WI38 (cell line): ENCODE measurements at regions not wholly inside any gene's neighbourhood (a gene's known extent, or its start where the extent isn't known, plus 50 kb on each side); places are given as distances from the start of the nearest gene placed in this dataset.

Source experiments
- H3K4me3 ChIP-seq: 2 replicates; pipeline ENCODE4 v1.5.1; 2011; ENCODE audit warnings: low read depth, mild to moderate bottlenecking, control low read depth, low read length
- TF ChIP-seq, protein P1 (sequence below): IDR thresholded peaks from 2 replicates; pipeline ENCODE4 v1.5.1; 2012; ENCODE audit warnings: low read depth, mild to moderate bottlenecking, control low read depth, low read length

DNA sequence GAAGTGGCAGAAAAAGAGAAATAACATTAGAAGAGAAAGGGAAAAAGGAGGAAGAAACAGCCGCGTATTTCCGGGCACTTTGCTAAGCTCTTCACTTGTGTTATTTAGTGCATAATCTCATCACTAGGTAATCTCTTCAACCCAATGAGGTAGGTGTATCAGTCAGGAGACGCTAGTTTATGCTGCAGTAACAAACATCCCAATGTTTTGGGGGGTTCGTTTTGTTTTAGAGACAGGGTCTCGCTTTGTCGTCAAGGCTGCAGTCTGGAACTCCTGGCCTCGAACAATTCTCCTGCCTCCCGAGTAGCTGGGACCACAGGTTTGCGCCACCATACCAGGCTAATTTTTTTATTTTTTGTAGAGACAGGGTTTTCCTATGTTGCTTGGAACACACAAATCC is 61.7 kb downstream of the ZFP36L2 start:
- H3K4me3 ChIP-seq, result no peak overlapping the region
- TF ChIP-seq, protein P1, sequence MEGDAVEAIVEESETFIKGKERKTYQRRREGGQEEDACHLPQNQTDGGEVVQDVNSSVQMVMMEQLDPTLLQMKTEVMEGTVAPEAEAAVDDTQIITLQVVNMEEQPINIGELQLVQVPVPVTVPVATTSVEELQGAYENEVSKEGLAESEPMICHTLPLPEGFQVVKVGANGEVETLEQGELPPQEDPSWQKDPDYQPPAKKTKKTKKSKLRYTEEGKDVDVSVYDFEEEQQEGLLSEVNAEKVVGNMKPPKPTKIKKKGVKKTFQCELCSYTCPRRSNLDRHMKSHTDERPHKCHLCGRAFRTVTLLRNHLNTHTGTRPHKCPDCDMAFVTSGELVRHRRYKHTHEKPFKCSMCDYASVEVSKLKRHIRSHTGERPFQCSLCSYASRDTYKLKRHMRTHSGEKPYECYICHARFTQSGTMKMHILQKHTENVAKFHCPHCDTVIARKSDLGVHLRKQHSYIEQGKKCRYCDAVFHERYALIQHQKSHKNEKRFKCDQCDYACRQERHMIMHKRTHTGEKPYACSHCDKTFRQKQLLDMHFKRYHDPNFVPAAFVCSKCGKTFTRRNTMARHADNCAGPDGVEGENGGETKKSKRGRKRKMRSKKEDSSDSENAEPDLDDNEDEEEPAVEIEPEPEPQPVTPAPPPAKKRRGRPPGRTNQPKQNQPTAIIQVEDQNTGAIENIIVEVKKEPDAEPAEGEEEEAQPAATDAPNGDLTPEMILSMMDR, result no peak

DNA sequence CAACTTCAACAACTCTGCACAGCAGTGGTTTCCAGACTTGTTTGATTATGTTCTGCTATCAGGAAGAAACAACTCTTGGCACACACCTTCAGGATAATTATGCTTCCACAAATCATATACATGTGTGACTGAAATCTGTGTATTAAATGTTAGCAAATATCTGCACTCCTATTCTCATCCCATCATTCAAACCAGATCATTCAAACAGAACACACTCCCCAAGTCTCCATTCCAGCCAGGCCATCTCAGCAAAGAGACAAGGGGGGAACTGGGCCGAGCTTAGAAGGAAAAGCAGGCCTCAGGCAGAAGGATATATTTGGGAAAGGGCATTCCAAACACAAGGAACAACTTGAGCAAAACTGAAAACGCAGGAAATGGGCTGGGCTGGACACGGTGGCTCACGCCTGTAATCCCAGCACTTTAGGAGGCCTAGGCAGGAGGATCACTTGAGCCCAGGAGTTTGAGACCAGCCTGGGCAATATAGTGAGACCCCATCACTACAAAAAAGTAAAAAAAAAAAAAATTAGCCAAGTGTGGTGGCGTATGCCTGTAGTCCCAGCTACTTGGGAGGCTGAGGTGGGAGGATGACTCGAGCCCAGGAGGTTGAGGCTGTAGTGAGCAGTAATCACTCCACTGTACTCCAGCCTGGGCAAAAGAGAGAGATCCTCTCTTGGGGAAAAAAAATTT is 62.7 kb downstream of the ZFP36L2 start:
- no peak overlapping the region for H3K4me3 ChIP-seq
- TF ChIP-seq, protein P1, result no peak

DNA sequence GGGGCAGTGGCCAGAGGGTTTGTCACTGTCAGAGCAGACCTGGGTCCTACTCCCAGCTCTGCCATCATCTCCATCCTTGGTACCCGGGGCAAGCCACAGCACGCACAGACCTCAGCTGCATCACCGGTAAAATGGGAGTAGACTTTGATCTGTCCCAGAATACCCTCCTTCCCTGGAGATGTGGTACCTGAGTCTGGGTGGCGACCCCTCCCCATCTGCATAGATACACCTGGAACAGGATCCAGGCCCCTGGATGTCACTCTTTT is 64.0 kb downstream of the ZFP36L2 start:
- TF ChIP-seq, protein P1, result no peak
- H3K4me3 ChIP-seq, result no peak overlapping the region

GRCh38 chr2:43161650-43162510 is 64.5 kb downstream of the ZFP36L2 start:
- TF ChIP-seq, protein P1, result no peak

GRCh38 chr2:43160778-43161177 is 65.6 kb downstream of the ZFP36L2 start:
- no peak overlapping the region for H3K4me3 ChIP-seq
- TF ChIP-seq, protein P1, result no peak

More at GRCh38 chr2:43161650-43162510, 64.5 kb downstream of the ZFP36L2 start:
- H3K4me3 ChIP-seq, result no peak overlapping the region

- no peak overlapping the region for H3K4me3 ChIP-seq
- TF ChIP-seq, protein P1, result no peak
Observed at GRCh38 chr2:43159797-43160196, 66.6 kb downstream of the ZFP36L2 start.

DNA sequence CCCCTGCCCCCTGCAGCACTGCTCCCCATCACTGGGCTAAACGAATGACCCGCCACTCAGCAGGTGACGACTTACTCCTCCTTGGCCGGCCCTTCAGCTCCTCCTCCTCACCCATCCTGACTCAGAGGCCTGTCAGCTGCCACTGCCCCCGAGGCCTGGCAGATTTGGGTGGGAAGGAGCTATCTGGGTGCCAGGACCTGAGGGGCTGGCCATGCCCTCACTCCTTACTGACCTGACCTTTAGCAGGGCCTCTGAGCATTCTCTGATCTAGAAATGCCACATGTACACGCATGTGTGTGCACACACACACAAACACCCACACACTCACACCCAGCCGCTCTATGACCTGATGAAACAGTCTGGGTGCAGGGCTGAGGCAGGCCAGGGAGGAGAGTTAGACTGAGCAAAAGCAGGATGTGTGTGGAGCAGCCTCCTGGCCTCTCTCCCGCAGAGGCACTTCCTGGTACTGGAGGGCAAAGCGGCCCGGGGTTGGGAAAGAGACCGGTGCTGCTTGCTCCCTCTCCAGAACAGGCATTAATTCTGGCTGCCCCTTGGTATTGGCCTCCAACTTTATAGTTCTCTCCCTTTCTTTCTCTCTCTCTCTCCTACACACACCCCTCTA is 68.0 kb downstream of the ZFP36L2 start:
- no peak overlapping the region for H3K4me3 ChIP-seq
- TF ChIP-seq, protein P1, result no peak
